ENCODE measurements at regions not wholly inside any gene's neighbourhood (a gene's known extent, or its start where the extent isn't known, plus 50 kb on each side); places are given as distances from the start of the nearest gene placed in this dataset.

- DNase-seq, result no peak
Measured at GRCh38 chr5:115072266-115073064, 97.2 kb downstream of the TRIM36 start.

DNA sequence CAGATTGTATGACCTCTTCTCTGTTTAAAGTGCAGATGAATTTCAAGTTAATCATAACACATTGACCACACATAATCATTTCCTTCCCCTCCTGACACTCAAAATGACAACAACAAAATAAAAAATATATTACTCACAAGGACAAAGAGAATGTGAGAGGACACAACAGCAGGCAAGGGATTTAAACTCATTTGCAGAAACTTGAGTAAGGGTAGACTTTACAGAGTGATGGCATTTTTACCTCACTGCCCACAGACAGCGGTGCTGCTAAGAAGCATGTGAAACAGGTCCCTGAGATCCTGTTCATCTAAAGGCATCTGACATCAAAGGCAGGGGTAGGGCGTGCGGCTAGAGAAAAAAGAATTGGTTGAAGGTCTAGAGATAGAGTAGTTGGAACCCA lies 99.0 kb downstream of the TRIM36 start:
- no peak for DNase-seq

GRCh38 chr5:115069087-115069968 lies 100.4 kb downstream of the TRIM36 start:
- peak; percentile 27 to 62 for DNase-seq

DNA sequence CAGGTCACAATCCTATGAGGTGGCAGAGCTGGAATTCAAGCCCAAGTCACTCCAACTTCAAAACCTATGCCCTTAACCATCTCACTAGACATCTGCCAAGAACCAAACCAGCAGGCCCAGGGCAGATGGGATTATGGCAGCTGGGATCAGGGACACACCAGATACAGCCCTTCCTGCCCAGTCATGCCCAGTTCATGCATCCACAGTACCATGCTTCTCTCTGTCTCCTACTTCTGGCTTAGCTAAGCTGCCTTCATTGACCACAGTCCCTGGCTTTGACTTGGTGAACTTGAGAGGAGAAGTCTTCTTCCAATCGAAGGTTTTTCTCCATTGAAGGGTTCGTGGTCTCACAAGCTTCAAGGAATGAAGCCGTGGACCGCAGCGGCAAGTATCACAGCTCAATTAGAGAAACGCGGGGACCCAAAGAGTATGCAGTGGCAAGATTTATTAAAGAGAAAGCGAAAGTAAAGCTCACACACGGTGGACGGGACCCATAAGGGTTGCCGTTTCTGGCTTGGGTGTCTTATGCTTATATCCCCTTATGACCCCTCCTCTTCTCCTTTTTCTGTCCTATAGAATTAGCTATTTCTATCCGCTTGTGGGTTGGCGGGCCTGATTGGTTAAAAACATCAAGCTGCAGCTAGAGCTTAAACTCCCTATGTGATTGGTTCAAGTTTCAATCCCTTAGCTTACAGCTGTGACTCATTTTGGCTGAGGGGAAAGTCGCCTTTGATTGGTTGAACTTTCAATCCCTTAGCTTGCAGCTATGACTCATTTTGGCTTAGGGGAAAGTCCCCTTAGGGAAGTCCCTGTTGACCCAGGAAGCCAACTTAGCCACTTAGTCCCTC lies 101.2 kb downstream of the TRIM36 start:
- no peak for DNase-seq

GRCh38 chr5:115064380-115064779 lies 105.3 kb downstream of the TRIM36 start:
- peak in 1 of 2 donors; percentile 7 for DNase-seq

DNA sequence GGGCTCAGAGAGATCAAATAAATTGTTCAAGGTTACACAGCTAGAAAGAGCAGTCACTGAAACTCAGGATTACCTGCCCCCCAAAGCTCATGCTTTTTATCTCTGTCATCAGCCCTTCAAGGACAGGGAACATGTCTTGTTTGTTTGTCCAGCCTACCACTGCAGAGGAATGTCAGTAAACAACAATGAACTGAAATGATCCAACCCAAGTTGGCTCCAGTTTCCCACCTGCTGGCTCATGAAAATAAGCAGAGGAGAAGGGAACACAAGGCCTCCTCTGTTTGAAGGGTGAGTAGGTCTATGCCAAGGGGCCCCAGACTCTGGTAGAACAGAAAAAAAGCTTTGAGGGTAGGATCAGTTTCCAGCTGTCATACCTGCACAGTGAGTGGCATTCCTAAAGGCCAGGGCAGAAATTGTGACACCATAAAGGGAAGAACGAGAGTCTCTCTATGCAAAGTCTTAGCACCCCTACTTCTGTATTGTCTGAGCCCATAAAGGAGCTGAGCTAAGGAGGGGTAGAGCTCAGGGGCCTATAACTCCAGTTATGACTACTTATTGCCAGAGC lies 115.2 kb downstream of the TRIM36 start:
- no peak for DNase-seq

DNA sequence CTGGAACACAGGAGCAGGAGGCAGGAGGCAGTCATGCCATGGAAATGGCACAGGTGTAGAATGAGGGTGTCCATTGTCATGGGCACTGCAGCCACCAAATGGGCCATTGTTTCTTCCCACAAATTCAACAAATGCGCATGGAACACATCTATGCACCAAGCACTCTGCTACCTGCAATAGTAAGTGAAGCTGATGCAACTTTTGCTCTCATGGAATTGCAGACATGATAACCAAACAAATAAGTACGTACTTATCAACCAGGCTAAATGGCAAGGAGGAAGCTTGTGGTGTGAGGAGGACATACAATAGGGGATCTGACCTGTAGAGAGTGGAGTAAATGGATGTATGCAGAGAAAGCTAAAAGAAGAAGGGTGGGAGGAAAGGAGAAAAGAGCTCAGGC lies 116.8 kb downstream of the TRIM36 start:
- DNase-seq, result no peak

DNA sequence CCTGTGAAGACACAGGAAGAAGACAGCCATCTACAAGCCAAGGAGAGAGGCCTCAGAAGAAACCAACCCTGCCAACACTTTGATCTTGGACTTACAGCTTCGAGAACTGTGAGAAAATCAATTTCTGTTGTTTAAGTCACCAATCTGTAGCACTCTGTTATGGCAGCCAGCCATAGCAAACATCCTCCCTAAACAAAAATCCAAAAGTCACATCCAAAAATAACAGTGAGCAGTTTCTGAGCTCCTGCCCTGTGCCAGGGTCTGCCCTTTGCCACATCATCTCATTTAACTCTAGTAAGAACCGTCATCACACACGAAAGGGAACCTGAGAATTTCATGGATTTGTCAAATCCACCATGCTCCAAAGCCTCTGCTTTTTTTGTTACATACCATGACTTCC lies 118.8 kb downstream of the TRIM36 start:
- no peak for DNase-seq

GRCh38 chr5:115033861-115034260 lies 135.8 kb downstream of the TRIM36 start:
- peak in 1 of 2 donors; percentile 5 for DNase-seq

- DNase-seq, result no peak
Measured at GRCh38 chr5:115028557-115028956, 141.2 kb downstream of the TRIM36 start.

DNA sequence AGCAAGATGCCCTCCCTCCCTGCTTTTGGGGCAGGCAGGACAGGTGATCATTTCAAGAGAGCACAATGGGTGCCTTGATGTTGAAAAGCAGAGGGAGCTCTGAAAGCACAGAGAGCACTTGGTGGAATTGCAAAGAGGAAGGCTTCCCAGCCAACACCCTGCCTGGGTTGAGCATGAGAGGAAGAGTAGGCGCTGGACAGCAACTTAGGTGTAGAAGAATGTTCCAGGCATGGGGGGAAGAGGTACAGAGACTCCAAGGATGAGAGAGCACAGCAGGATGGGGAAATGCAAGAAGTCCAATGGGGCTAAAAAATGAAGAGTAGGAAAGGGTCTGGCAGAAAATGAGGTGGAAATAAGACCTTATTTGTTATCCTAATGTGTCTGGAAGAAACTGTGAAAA lies 144.8 kb downstream of the TRIM36 start:
- DNase-seq, result no peak

DNA sequence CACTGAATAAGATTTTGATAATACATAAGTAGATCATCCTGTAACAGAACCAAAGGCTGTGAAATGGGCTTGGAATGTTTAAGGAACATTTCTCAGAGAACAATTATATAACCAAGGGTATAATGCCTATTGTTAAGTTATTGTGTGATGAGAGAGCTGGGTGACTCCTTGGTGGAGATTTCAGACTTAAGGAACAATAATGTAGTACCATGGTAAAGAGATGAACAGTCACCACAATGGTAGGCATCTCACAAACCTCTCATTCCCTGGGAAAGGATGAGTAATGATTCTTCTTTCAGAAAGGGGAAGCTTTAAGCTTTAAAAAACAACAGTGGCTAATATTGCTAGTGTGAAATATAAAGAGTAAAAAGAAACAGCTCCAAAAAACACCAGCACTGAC lies 147.4 kb downstream of the TRIM36 start:
- no peak for DNase-seq

DNA sequence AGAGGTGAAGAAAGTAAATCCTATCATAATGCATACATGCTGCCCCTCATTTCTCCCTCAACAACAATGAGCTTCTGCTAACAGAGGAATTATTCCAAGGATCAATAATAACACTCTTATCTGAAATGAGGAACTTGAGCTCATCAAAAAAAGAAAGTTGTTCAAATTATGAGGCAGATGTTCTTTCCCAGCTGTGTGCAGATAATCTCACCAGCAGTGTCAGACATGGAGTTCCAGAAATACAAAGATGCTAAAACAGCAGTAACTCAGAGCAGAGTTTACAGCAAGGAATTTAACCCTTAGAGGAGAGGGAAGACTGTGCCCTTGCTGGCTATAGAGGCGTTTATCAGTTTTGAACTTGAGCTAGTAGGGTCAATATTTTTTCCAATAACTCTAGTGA lies 153.1 kb downstream of the TRIM36 start:
- no peak for DNase-seq

- no peak for DNase-seq
Measured at GRCh38 chr5:114999176-114999575, 170.5 kb downstream of the TRIM36 start.

DNA sequence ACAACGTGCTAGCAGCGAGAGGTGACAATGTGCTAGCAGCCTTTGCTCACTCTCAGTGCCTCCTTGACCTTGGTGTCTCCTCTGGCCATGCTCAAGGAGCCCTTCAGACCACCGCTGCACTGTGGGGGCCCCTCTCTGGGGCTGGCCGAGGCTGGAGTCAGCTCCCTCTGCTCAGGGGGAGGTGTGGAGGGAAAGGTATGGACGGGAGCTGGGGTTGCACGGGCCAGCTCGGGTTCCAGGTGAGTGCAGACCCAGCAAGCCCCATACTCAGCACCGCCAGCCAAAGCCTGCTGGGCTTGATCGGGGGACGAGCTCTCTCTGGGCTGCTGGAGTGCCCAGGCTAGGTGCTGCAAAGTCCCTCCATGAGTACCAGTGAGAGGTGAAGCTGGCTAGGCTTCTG lies 180.2 kb downstream of the TRIM36 start:
- DNase-seq, result no peak

DNA sequence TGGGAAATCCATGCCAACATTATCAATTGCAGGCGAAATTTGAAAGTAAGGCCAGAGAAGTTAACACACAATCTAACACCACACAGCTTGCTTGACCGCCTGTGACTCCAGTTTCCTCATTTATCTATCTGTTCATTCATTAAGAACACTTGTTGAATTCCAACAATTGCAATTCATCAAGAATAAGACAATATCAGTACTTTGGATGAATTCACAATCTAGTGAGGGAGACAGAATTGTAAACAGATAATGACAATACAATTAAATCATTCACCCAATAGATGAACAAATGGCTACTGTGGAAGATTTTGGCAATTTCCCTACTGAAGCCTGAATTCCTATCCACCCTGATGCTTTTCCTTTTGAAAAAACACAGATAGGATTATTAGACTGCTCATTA lies 181.6 kb downstream of the TRIM36 start:
- peak in 1 of 2 donors; percentile 32 for DNase-seq

DNA sequence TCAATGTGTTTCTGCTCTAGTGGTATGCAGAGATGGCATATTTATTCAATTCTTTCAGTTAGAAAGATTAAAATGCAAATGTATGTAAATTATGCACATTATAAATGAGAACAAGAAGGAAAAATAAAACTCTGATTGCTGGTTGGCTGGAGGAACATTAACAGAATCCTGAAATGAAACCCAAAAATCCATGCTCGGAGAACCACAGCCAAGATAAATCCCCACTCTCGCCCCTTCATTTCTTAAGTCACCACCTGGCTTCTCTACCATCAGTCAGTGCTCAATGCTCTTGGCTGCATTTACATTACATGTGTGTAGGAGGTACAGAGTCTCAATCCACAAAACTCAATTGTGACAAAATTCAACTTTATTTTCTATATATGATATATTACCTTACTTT lies 184.9 kb downstream of the TRIM36 start:
- no peak for DNase-seq

GRCh38 chr5:114981111-114981510 lies 188.6 kb downstream of the TRIM36 start:
- DNase-seq, result no peak

DNA sequence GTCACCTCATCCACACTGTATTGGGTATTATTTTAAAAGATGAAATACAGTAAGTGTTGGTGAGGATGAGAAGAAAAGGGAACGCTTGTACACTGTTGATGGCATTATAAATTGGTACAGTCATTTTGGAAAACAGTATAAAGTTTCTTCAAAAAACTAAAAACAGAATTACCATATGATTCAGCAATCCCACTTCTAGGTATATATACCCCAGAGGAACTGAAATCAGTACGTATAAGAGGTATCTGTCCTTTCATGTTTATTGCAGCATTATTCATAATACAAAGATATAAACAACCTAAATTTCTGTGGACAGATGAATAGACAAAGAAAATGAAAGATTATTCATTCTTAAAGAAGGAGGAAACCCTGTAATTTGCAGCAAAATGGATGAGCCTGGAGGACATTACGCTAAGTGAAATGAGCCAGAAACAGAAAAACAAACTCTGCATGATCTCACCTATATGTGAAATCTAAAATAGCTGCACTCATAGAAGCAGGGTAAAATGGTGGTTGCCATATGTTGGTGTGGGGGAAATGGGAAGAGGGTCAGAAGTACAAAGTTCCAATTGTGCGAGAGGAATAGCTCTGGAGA lies 191.6 kb downstream of the TRIM36 start:
- DNase-seq, result no peak

GRCh38 chr5:114969482-114969881 lies 200.2 kb downstream of the TRIM36 start:
- DNase-seq, result no peak

DNA sequence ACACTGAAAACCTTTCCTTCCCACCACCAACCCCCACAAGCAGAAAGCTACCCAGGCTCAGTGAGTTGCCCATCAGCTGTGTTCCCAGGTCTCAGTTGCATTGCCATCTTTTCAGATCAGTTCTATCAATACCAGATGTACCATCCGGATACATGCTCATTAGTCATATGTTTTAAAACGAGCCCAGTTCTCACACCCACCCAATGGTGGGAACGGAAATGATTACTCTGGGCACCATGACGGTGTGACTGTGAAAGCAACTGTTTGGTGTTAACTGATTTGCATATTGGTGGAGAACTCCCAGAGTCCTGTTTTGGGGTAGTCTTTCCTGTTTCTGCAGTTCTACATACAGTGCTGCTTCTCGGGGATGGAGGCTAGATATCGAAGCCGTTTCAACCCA lies 212.3 kb downstream of the TRIM36 start:
- DNase-seq, result peak in 1 of 2 donors; percentile 53

DNA sequence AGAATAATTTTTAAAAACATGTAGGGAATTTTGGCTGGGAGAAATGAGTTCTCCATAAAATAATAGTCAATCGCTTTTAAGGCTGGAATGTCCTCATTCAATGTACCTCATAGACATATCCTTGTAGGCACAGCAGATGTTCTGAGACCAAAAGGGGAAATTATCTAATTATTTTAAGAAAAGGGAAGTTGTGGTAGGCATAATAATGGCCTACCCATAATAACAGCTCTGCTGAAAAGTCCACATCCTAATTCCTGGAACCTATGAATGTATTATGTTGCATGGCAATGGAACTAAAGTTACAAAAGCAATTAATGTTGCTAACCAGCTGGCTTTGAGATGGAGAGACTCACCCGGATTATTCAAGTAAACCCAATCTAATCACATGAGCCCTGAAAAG lies 216.1 kb downstream of the TRIM36 start:
- DNase-seq, result no peak
